ENCODE measurements at regions not wholly inside any gene's neighbourhood (a gene's known extent, or its start where the extent isn't known, plus 50 kb on each side); places are given as distances from the start of the nearest gene placed in this dataset.

DNA sequence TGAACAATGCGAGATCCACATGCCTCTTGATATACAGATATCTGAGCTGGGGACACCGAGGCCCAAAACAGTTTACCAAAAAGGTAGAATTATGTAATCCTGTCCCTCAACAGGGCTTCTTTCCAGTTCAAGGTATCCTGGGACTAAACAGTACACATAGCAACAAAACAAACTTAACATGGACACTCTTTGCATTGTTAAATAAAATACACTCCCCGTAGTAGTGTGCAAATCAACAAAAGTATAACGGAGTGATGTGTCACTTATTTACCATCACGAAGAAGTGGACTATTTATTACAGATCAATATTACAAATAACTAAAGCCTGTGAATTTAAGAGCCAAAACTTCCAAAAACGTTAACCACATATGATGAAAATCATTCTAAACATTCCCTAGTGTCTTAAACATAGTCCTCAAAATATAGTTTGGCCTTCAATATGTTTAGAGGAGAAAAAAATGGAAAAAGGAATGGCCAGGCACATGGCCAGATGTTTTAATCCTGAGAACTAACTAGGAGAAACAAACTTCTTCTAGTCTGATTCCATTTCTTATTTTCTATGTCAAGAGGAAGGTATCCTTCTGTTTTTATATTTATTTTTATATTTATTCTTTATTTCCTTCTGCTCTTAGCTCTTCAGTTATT is 377.5 kb downstream of the OSR1 start:
- no peak for TF ChIP-seq POLR2A (IDR thresholded peaks at IDR 0.05)
- TF ChIP-seq, protein P1, sequence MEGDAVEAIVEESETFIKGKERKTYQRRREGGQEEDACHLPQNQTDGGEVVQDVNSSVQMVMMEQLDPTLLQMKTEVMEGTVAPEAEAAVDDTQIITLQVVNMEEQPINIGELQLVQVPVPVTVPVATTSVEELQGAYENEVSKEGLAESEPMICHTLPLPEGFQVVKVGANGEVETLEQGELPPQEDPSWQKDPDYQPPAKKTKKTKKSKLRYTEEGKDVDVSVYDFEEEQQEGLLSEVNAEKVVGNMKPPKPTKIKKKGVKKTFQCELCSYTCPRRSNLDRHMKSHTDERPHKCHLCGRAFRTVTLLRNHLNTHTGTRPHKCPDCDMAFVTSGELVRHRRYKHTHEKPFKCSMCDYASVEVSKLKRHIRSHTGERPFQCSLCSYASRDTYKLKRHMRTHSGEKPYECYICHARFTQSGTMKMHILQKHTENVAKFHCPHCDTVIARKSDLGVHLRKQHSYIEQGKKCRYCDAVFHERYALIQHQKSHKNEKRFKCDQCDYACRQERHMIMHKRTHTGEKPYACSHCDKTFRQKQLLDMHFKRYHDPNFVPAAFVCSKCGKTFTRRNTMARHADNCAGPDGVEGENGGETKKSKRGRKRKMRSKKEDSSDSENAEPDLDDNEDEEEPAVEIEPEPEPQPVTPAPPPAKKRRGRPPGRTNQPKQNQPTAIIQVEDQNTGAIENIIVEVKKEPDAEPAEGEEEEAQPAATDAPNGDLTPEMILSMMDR (IDR thresholded peaks at IDR 0.05 in 4 of 5, conservative IDR thresholded peaks at IDR 0.05 in 1 of 5): no peak
- ATAC-seq (no peak), DNase-seq (no peak)
- in situ Hi-C loops (cut with MboI; ENCODE audit: low sequenced_read_pairs in 4 of 4) (loop anchor here in 3 of 4 donors (25.0 kb wide), 2 partner anchors 356 to 381 kb away; partner anchors contain the start of gene OSR1 (in 2 of the 3)), intact Hi-C loops (cut with DNase I; ENCODE audit: low total_unique reads) (loop anchor here (10.0 kb wide), 2 partner anchors 254 to 884 kb away; no protein-coding TSS in a partner anchor)
- no peaks in the 10 kb centered on the region for H3K27me3 ChIP-seq
- H3K36me3 ChIP-seq: no peaks in the 10 kb centered on the region
- no peaks in the 10 kb centered on the region for H3K9me3 ChIP-seq
- H3K4me3 ChIP-seq: no peak overlapping the region
- no peak overlapping the region for H3K27ac ChIP-seq
- H3K4me1 ChIP-seq: peaks cover 3 to 7% of the 10 kb centered on the region in 2 donors

DNA sequence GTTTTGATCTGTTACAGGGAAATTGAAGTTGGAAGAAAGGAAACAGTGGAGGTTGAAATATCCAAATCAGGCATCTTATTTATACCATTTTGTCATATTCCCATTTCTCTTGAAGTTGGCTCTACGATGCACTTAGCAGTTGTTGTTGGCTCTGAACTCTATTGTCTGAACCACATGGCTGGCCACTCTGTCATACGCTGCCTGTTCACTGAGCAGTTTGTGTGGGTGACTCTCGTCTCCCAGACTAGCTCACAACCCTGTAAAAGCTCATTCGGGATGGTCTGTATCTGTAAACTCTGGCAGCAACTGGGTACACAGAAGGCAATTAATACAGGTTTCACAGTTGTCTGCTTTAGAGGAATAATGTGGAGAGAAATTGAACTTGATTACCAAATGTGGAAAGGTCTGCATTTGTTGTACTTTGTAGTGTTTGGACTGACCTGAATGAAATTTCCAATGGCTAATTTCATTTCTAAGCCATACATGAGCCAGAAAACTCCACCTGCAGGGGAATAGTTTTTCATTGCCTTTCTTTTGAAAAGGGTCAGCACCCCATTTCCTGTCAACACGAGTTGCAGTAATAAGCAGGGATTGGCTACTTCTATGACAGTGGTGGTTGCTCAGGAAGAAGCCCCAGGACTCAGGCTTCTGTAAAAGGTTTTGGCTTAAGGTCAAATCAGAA is 378.2 kb downstream of the OSR1 start:
- Histone ChIP-seq H3K27me3 (no peaks in the 10 kb centered on the region), H3K4me1 (peaks cover 3 to 7% of the 10 kb centered on the region in 2 donors), H3K27ac (no peak overlapping the region), H3K9me3 (no peaks in the 10 kb centered on the region), H3K36me3 (no peaks in the 10 kb centered on the region), H3K4me3 (no peak overlapping the region)
- no peak for TF ChIP-seq POLR2A (IDR thresholded peaks at IDR 0.05)
- TF ChIP-seq, protein P1 (IDR thresholded peaks at IDR 0.05 in 4 of 5, conservative IDR thresholded peaks at IDR 0.05 in 1 of 5): no peak
- no peak for DNase-seq
- intact Hi-C loops (cut with DNase I; ENCODE audit: low total_unique reads) (loop anchor here (10.0 kb wide), 2 partner anchors 255 to 885 kb away; no protein-coding TSS in a partner anchor), in situ Hi-C loops (cut with MboI; ENCODE audit: low sequenced_read_pairs in 4 of 4) (loop anchor here in 3 of 4 donors (25.0 kb wide), 2 partner anchors 357 to 382 kb away; partner anchors contain the start of gene OSR1 (in 2 of the 3))
- no peak for ATAC-seq

DNA sequence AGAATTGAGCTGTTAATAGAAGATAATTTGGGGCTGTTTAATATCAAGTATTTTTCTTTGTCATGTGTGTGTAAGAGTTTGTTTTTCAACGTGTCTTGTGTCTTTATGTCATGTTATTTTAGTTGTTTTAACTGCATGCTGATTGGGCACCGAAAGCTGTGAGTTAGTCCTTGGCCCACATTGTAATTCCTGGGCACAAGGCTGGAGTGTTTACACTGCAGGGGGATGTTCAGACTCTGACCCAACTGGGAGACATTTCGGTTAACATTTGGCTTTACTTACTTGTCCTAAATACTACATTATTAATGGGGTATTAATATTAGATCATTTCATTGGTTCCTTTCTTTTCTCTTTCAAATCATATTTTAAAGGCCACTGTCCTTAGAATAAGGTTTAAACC is 381.0 kb downstream of the OSR1 start:
- no peaks in the 10 kb centered on the region for H3K27me3 ChIP-seq
- H3K4me1 ChIP-seq: peaks cover 3 to 7% of the 10 kb centered on the region in 2 donors
- in situ Hi-C loops (cut with MboI; ENCODE audit: low sequenced_read_pairs in 4 of 4) (loop anchor here in 3 of 4 donors (25.0 kb wide), 2 partner anchors 360 to 385 kb away; partner anchors contain the start of gene OSR1 (in 2 of the 3)), intact Hi-C loops (cut with DNase I; ENCODE audit: low total_unique reads) (no loop called here)
- no peak for TF ChIP-seq POLR2A (IDR thresholded peaks at IDR 0.05)
- TF ChIP-seq, protein P1 (IDR thresholded peaks at IDR 0.05 in 4 of 5, conservative IDR thresholded peaks at IDR 0.05 in 1 of 5): no peak
- no peaks in the 10 kb centered on the region for H3K36me3 ChIP-seq
- no peak overlapping the region for H3K27ac ChIP-seq
- no peak overlapping the region for H3K4me3 ChIP-seq
- ATAC-seq (no peak), DNase-seq (no peak)
- no peaks in the 10 kb centered on the region for H3K9me3 ChIP-seq

DNA sequence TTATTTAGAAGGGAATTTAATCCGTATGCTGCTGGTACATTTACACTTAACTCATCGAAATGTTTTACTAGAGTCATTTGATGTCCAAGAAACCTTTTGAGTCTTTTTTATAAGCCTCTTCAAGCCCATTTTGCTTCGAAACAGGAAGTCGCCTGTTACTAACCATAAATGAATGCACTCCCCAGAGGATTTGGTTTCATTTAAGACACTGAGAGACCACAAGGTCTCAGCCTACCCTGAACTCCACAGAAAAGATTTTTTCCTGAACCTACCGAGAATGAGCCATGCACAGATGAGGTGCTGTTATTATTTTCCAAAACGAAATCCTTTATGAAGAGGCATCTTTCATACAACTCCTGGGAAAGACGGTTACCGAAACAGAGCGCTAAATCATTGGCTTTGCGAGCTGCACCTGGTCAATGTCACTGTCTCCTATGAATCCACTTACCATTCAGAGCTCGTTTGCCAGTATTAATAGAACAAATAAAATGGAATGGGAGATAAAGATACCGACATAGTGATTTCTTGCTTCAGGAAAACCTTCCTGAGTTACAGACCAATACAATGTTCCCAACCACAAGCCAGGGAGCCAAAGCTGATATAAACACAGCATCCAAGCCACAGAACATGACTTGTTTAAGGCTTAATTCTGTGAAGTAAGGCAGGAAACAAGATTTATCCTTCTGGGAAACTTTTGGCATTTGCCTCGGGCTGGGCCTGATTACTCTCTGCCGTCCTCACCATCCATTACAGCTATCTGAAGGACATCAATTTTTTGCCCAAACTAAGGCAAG is 382.1 kb downstream of the OSR1 start:
- H3K9me3 ChIP-seq: no peaks in the 10 kb centered on the region
- in situ Hi-C loops (cut with MboI; ENCODE audit: low sequenced_read_pairs in 4 of 4): loop anchor here in 3 of 4 donors (25.0 kb wide), 2 partner anchors 361 to 386 kb away; partner anchors contain the start of gene OSR1 (in 2 of the 3)
- no peak for DNase-seq
- H3K27me3 ChIP-seq: no peaks in the 10 kb centered on the region
- intact Hi-C loops (cut with DNase I; ENCODE audit: low total_unique reads): no loop called here
- H3K4me1 ChIP-seq: peaks cover 1 to 7% of the 10 kb centered on the region in 2 donors
- peak overlapping the region in 3 of 4 donors; percentile 14 to 56 (median 17) for H3K27ac ChIP-seq
- H3K36me3 ChIP-seq: no peaks in the 10 kb centered on the region
- no peak overlapping the region for H3K4me3 ChIP-seq
- TF ChIP-seq POLR2A (IDR thresholded peaks at IDR 0.05): no peak
- peak; percentile 54 to 61 for ATAC-seq
